ENCODE measurements at regions not wholly inside any gene's neighbourhood (a gene's known extent, or its start where the extent isn't known, plus 50 kb on each side); places are given as distances from the start of the nearest gene placed in this dataset.

GRCh38 chr5:35303152-35303551 lies 72.9 kb upstream of the PRLR start:
- in situ Hi-C loops (cut with HindIII; ENCODE audit: low sequenced_read_pairs), result no loop called here
- DNase-seq (ENCODE audit: low spot score), result no peak

- in situ Hi-C loops (cut with HindIII; ENCODE audit: low sequenced_read_pairs), result no loop called here
- DNase-seq (ENCODE audit: low spot score), result no peak
These were observed 72.3 kb upstream of the PRLR start for GRCh38 chr5:35302544-35302943.

GRCh38 chr5:35297755-35298154 lies 67.5 kb upstream of the PRLR start:
- in situ Hi-C loops (cut with HindIII; ENCODE audit: low sequenced_read_pairs), result no loop called here
- no peak for DNase-seq (ENCODE audit: low spot score)

- no peak for DNase-seq (ENCODE audit: low spot score)
- in situ Hi-C loops (cut with HindIII; ENCODE audit: low sequenced_read_pairs), result no loop called here
These were observed 64.7 kb upstream of the PRLR start for GRCh38 chr5:35294976-35295375.

GRCh38 chr5:35294017-35294416 lies 63.7 kb upstream of the PRLR start:
- no peak for DNase-seq (ENCODE audit: low spot score)

GRCh38 chr5:35285435-35285834 lies 55.1 kb upstream of the PRLR start:
- DNase-seq (ENCODE audit: low spot score), result no peak
- in situ Hi-C loops (cut with HindIII; ENCODE audit: low sequenced_read_pairs), result no loop called here

More at GRCh38 chr5:35294017-35294416, 63.7 kb upstream of the PRLR start:
- in situ Hi-C loops (cut with HindIII; ENCODE audit: low sequenced_read_pairs), result no loop called here

GRCh38 chr5:35285011-35285410 lies 54.7 kb upstream of the PRLR start:
- in situ Hi-C loops (cut with HindIII; ENCODE audit: low sequenced_read_pairs), result no loop called here

GRCh38 chr5:35284364-35284763 lies 54.1 kb upstream of the PRLR start:
- DNase-seq (ENCODE audit: low spot score), result no peak
- in situ Hi-C loops (cut with HindIII; ENCODE audit: low sequenced_read_pairs), result no loop called here

More at GRCh38 chr5:35285011-35285410, 54.7 kb upstream of the PRLR start:
- DNase-seq (ENCODE audit: low spot score), result no peak

GRCh38 chr5:35282810-35283209 lies 52.5 kb upstream of the PRLR start:
- in situ Hi-C loops (cut with HindIII; ENCODE audit: low sequenced_read_pairs), result no loop called here

GRCh38 chr5:35281613-35282012 lies 51.3 kb upstream of the PRLR start:
- in situ Hi-C loops (cut with HindIII; ENCODE audit: low sequenced_read_pairs), result no loop called here
- DNase-seq (ENCODE audit: low spot score), result no peak

More at GRCh38 chr5:35282810-35283209, 52.5 kb upstream of the PRLR start:
- no peak for DNase-seq (ENCODE audit: low spot score)

Data from G401 (cell line).